ENCODE measurements at regions not wholly inside any gene's neighbourhood (a gene's known extent, or its start where the extent isn't known, plus 50 kb on each side); places are given as distances from the start of the nearest gene placed in this dataset.

DNA sequence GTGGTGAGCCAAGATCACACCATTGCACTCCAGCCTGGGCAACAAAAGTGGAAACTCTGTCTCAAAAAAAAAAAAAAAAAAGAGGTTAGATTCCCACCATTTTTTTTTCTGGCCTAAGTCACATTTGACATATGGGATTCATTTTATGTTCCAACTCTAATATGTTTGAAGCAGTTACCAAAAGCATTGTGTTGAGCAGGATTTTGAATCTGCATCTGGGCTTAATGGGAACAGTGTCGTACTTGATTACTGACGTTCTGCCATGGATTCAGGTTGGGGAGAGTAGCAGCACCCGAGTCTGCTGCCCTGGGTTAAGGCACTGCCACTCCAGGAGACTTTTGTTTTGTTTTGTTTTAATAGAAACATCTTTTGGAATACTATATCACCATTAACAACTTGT, 348.7 kb upstream of the TBL1XR1 start:
- DNase-seq, result no peak

DNA sequence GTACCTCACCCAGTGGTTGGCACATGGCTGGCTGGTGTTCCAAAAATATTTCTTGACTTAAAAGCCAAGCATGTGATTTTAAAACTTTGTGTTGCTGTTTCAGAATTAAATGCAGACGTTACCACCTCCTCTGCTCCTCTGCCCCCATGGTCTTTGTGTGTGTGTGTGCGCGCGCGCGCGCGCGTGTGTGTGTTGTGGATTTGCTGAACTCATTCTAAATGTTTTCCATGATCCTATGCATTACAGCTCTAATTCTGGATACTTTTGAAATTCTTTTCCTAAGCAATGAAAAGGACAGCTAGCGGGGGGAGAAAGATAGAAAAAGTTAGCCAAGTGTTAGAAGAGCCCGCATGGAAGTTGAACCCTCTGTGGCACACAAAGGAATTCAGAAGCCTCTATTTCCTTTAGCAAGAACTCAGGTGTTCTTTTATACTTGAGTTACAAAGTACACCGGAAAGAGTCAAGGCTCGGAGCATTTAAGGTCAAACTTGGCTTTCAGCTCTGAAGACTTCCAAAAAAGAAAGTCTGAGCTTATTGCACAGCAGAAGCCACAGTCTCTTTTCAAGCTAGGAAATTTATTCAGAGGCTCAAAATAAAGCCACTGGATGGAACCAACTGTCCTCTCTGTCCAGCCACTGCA, 350.5 kb upstream of the TBL1XR1 start:
- no peak for DNase-seq

DNA sequence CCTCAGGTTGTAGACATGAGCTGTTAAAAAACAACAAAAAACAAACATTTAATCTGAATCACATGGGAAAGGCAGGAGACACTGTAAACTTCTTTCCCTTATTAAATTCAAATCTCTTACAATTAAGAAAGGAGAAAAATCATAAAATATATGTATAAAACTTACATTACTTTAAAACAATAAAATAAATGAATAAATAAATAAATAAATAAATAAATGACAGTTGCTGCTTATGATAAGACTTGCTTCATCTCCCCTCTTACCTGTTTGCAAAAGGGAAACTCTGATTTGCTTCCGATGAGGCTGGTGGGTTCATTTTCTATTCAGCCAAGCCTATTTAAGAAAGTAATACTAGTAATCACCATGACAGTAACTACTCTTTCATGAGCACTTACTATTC, 353.4 kb upstream of the TBL1XR1 start:
- DNase-seq, result no peak

DNA sequence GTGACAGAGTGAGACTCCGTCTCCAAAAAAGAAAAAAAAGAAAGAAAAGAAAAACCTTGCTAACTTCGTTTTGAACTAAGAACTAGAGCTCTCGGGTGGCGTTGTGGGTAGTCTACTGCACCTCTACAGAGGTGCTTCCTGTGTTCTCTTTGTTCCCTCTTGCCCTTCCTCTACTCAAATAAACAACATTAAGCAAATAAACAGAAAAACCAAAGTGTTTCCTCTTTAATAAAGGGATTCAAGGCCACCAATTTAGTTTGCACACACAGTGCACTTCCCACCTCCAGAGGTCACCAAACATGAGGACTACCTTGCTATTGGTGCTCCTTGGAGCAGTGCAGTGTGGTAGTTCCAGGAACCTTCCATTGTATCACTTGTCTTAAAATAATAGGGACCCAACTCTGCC, 354.2 kb upstream of the TBL1XR1 start:
- DNase-seq, result no peak

DNA sequence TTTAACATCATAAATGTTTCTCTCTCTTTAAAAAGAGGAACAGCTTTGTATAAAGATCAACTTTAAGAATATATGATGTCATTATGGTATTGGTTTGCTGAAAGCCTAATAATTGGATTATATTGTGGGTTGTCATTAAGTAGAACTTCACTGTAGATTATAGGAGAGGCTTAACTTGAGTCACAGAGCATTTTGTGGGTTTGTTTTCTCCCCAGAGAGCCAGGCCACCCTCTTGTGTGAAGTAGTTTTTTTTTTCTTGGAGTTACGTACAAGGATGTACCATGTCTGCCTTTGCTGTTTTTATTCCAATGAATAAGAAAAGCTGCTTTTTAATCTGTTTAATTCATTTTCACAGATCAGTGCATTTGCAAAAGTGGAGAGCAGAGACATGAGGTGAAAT, 354.8 kb upstream of the TBL1XR1 start:
- DNase-seq, result no peak

DNA sequence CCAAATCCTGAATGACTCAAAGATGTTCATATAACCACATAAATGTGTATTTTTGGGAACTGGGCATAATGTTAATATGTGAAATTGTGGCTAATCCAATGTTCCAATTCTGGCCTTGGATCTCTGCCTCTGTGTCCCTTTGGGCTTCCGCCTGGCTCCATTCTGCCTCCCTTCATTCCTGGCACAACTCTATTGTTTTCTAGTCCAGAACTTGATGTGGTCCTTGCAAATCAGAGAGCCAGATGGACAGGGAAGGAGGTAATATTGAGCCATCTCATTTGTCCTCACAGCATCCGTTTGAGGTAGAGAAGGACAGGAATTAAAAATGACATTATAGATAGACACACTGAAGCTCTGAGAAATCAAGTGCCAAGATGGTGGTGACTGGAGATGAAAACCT, 355.7 kb upstream of the TBL1XR1 start:
- no peak for DNase-seq

DNA sequence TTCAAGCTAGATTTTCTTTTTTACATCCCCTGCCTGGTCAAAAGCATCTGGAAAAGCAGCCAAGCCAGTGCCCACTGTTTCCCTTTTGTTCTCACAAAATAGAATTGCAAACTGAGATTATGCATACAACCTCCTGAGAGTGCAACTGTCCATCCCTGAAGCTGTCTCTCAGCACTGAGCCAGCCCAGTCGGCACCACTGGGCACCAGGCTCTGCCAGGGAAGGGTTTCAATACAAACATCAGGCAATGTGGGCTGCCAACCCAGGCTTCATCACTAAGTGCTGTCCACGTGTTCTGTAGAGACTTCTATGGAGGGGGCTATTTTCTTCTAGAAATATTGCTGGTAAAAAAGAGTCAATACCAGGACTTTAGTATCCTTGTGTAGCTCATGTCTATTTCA, 356.3 kb upstream of the TBL1XR1 start:
- no peak for DNase-seq

DNA sequence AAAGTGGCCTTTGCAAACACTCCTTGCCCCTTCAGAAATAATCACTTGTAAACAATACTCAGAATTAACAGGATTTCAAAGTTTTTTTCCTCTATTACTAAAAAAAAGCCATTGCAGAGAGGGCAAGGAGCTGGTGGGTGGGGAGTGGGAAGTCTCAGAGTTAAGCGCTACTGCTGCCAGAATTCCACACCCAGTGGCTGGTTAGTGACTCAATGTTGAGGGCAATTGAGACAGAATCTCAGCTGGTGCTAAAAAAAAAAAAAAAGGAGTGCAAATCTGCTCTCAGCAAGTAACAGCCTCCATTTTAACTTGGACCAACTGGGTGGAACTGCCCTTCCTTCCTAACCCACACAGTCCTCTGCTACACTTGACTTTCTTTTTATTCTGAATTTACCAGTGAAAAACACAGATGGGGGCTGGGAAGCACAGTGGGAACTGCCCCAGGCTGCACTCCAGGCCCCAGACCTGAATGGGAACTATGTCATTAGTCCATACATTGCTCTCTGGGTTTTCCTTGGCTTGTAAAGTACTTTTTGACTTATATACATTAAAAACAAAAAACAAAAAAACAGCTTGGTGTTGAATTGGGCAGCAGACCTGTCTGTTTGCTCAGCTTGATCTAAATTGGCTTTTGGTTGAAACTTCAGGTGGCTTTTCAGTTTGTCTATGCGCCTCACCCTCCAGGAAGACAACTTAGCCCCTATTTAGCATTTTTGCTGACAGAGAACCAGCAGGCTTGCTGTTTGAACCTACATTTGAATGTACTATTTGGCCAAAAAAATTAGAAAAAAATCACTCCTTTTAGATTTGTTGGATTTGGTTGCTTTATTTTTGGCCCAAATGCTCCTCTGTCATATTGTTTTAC, 357.8 kb upstream of the TBL1XR1 start:
- DNase-seq, result no peak

DNA sequence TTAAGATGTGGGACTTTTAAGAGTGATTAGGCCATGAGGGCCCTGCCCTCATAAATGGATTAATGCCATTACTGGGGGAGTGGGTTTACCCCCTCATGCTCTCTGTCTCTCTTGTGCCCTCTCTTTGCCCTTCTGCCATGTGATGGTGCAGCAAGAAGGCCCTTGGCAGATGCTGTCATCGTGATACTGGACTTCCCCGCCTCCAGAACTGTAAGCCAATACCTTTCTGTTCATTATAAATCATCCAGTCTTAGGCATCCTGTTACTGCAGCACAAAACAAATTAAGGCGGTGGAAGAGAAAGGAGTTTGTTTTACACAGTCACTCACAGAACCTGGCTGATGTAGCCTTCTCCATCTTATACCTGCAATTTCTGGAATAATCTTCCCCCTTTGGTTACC, 360.3 kb upstream of the TBL1XR1 start:
- DNase-seq, result no peak

DNA sequence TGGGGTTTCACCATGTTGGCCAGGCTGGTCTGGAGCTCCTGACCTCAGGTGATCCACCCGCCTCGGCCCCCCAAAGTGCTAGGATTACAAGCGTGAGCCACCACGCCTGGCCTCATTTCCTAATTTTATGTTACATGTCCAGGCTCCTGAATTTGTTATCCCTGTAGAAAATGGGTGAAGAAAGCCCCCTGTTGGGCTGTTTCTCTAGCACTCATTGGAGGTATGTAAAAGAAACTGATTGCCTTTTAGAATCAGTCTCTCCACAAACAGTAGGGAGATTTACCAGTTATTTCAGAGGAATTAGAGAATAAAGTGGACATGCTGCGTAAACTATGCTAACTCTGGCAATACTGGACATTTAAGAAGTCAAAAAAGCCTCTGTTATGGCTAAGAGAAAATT, 364.1 kb upstream of the TBL1XR1 start:
- no peak for DNase-seq

DNA sequence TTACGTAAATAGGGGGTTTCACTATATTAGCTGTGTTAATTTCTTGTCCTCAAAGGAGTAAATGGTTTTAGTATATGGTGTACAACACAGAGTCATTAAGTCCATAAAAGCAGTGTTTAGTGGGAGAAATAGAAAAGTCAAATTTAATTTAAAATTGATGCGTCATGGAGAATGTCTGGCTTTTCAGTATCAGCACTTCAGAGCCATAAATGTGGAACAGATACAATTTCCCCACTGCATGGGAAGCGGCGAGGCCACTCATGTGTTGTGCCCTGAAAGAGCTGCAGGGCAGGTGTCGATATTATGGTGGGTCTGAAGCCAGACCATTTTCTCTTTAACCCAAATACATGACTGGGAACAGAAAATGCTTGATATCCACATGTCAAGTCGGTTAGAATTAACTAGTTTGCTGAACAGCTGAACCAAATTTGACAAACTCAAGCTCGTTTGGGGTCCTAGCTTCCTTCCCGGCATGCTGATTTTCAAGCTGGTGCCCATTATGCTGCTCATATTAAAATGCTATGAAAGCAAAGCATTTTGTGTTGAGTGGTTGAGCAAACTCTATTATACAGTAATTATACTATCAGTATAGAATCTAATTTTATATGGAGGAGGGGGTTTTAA, 364.6 kb upstream of the TBL1XR1 start:
- DNase-seq, result no peak

DNA sequence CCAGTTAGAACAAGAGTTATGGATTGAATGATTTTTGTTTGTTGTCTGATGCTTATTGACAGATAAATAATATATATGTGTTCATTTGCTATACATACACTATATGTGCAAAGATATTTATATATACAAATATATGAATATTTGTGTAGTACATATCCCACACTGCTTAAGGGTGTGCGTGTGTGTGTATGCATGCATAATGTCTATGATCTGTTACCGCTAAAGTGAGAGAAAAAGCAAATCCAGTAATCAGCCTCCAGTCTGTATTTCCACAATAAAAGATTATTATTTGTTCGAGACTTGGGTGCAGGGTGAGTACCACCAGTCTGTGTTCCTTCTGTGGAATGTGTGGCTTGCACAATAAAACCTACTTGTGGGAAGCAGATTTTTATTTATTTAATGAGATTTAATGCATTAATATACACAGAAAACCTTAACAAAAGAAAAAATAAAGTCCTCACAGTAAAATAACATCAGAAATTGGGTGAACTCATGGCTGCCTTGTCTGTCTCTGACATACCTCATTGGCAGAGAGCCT, 366.0 kb upstream of the TBL1XR1 start:
- no peak for DNase-seq

DNA sequence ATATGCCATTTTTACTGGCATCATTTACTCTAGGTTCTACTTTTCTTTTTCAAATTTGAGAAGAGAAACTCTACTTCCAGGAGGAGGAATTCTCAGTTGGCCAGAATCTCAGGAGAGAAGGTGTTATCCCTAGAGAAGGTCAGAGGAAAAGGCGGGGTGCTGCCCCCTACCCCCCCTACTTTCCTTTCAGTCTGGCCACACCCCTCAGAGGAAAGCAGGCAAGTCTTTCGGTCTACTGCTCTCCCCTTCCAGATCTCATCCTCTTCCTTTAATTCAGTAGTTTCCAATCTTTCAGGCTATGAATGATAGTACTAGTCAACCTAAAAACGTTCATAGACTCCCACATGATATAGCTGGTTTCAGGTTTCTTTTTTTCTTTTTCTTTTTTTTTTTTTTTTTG, 366.5 kb upstream of the TBL1XR1 start:
- no peak for DNase-seq

DNA sequence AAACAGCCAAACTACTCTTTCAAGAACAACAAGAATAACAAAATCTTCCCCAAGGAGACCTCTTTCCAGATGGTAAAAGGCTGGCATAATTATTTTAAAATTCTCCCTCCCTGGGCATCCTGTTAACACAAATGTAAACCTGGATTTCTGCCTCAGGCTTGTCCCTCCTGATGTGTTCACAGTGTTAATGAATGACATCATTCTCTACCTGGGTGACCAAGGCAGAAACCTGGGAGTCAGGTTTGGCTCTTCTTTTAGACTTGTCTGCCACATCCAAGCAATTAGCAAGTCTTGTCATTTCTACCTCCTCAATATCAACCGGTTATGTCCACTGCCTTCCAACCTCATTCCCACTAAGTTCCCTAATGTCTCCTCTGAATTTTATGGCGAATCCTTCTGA, 368.7 kb upstream of the TBL1XR1 start:
- no peak for DNase-seq

DNA sequence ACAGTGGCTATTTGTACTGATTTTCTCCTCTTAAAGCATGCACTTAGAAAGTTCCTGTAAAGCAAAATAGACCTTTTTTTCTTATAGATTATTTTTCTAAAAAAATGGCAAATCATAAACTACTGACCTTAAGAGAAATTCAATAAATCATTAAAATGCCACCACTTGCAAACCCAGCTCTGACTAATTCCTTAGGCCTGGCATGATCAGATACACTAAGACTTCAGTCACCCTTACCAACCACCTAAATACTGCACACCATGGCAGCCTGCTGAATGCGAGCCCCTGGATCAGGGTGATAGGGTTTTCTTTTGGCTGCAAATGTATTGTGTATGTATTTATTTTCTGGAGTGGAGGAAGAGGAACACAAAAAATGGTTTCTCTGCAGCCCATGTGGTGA, 370.6 kb upstream of the TBL1XR1 start:
- DNase-seq, result no peak

DNA sequence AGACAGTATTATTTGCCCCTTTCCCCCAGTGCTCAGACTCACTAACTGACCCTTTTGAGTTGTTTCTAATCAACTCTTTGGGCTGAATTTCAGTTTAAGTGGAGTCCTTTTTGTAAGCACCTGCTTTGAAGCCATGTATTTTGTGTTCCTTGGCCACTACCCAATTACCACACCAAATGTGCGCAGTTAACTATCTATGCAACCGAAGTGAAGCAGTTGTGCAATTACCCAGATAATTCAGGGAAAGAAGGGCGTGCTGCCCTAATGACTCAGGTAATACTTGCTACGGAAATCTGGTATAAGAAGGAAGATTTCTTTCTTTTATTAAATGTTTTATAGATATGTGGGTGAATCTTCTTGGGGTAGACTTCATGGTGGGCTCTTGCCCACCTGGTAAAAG, 371.9 kb upstream of the TBL1XR1 start:
- DNase-seq, result no peak

DNA sequence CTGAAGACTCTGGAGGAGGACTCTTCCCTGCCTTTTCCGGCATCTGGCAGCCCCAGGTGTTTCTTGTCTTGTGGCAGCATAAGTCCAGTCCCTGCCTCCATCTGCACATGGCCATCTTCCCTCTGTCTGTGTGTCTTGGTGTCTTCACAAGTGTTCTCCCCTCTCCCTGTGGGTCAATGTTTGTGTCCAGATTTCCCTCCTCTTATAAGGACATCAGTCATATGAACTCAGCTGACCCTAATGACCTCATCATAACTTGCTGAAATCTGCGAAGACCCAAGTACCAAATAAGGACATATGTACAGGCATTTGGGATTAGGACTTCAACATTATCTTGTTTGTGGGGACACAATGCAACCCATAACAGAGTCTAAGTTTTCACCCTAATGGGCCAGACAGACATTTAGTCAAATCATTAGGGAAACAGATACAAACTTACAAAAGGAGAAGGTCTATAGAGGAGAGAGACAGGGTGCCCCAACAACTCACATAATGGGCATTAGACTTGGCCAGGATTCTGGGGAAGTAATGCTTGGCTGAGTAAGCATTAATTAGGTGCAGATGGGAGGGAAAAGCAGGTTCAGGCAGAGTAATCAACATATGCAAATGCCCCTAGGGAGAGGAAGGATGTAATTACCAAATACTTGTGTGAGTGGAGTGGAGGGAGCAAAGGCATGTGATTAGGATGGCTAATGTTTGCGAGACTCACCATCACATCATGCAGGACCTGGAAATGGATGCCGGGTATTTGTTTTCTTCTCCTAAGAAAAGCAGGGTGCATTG, 372.8 kb upstream of the TBL1XR1 start:
- no peak for DNase-seq

DNA sequence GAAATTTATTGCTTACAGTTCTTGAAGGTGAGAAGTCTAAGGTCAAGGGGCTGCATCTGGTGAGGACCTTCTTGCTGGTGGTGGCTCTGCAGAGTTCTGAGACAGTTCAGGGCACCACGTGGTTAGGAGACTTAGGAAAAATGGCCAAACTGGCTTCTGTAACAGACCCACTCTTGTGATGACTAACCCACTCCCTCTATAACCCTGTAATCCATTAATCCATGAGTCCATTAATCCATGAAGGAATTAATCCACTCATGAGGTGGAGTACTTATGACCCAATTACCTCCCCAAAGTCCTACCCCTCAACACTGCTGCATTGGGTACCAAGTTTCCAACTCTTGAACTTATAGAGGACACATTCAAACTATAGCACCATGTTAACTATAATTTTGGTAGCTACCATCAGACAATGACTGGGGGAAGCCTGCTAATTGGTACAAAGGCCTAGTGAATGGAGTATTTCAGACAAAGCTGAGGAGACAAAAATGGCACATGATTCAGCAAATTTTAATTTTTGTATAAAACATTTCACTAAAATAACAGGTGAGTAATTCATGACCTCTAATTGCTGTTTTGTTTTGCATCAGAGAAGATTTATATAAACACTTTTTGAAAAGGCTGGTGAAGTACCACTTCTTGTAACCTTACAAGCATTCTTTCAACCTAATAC, 374.1 kb upstream of the TBL1XR1 start:
- no peak for DNase-seq

DNA sequence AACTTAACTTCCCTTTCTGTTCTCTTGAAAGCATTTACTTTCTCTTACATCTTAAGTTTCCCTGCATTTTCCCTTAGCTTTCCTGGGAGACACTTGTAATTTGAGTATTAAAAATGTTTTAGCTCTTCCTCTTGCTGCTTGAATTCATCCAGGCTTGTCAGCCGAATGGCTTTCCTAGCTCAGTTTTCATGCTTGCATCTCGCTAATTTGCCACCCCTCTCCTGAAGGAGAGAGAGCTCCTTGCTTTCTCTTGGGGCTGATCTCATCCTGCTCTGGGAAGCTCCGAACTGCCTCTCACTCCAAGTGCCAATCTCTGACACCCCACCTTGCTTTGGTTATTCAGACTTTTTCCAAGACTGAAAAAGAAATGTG, 374.6 kb upstream of the TBL1XR1 start:
- no peak for DNase-seq

DNA sequence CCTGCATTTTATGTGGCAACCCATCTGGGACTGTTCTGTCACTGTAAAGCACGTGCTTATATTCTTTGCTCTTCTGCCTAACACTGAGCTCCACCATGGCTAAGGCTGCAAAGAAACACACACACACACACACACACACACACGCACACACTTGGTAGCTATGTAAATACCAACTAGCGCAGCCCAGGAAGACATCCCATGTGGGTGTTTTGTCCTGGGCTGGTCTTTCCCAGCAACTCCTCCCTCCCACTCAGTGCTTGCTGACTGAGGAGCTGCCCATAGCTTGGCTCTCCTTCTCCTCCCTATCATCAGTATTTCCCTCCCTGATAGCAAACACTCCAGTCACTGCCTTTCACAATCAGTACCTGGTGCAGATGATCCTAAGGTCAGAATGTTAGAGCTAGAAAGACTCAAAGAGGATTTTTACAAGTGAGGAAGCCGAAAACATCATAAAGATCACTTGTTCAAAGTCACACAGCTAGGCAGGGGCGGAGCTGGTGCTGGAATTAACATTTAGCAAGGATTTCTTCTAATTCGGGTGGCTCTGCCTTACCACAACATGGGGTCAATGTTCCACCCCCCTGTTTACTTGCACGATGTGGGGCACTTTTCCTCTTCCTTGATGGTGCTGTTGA, 377.1 kb upstream of the TBL1XR1 start:
- no peak for DNase-seq

DNA sequence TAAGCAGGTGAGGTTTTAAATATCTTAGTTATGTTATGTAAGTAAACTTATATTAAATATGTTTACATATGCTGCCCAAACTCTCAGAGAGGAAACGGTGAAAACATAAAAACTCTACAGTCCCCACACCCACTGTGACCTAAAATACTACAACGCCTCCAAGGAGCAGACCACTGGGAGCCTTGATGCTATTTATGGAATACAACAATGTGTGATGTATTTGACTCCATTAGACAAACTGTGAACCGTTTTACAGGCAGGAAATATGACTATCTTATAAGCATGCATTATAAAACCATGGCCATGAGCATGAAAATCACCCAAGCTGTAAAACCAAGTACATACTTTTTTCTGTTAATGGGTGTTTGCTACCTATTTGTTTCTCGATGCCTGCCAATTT, 379.5 kb upstream of the TBL1XR1 start:
- DNase-seq, result no peak

DNA sequence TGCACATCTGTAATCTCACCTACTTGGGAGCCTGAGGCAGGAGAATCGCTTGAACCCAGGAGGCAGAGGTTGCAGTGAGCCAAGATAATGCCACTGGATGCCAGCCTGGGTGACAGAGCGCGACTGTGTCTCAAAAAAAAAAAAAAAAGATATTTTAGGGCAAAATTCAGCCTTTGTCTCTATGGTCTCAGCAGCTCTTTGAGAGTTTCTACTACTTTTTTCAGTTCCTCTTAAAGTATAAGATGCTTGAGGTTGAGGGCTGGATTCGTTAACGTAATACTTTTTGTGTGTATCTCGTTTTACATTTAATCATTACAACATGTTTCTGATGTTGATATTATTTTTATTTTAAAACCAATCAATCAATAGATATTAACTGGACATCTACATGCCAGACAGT, 381.2 kb upstream of the TBL1XR1 start:
- no peak for DNase-seq

All from activated CD4-positive, alpha-beta T cell treated with anti-CD3 and anti-CD28 coated beads for 4 hours (primary cell).